Fibroblast of skin of left biceps (primary cell): ENCODE measurements at regions not wholly inside any gene's neighbourhood (a gene's known extent, or its start where the extent isn't known, plus 50 kb on each side); places are given as distances from the start of the nearest gene placed in this dataset.

Experiments used
- DNase-seq, 2 experiments: peaks; one replicate each; pipeline ENCODE4 v3.0.0-alpha.2; 2013; ENCODE audit warnings: low read depth in 2 of 2

DNA sequence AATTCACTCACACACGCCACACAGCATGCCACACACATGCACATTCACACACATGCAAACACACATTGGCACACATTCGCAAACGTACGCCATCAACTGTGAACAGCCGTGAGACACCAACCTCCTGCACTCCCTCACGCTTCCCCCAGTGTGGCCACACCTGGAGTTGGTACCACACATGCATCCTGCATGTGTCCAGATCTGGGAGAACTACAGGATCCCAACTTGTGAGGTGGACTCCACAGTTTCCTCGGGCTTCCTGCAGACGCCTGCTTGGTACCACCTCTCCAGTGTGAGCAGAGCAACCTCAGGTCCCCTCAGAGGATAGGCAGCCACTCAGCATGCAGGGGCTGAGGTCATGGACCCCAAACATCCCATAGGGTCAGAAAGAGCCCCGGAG, 239.0 kb downstream of the EIPR1 start:
- DNase-seq, result no peak

DNA sequence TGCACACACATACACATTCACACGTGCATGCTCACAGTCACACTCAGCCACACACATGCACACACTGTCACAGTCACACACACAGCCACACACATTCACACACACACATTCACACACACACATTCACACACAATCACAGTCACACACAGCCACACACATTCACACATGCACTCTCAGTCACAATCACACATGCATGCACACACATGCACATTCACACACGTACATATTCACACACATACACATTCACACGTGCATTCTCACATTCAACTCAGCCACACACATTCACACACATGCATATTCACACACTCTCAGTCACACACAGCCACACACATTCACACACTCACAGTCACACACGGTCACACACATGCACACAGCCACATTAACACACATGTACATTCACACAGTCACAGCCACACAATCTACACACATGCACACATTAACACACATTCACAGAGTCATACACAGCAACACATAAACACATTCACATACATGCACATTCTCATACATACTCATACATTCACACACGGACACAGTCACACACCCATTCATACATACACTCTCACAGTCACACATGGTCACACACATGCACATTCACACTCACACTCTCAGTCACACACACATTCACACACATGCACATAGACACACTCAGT, 239.8 kb downstream of the EIPR1 start:
- no peak for DNase-seq

DNA sequence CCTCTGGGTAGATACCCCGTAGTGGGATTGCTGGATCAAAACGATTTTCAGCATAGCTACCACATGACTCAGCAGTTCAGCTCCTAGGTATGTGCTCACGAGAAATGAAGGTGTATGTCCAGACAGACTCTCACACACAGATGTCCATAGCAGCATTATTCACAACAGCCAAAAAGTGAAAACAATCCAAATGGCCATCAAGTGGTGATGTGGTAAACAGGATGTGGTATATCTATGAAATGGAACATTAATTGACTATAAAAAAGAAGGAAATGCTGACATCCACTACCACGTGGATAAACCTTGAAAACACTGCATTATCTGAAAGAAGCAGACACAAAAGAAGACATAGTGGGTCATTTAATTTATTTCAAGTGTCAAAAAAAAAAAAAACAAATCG, 241.9 kb downstream of the EIPR1 start:
- DNase-seq, result no peak

DNA sequence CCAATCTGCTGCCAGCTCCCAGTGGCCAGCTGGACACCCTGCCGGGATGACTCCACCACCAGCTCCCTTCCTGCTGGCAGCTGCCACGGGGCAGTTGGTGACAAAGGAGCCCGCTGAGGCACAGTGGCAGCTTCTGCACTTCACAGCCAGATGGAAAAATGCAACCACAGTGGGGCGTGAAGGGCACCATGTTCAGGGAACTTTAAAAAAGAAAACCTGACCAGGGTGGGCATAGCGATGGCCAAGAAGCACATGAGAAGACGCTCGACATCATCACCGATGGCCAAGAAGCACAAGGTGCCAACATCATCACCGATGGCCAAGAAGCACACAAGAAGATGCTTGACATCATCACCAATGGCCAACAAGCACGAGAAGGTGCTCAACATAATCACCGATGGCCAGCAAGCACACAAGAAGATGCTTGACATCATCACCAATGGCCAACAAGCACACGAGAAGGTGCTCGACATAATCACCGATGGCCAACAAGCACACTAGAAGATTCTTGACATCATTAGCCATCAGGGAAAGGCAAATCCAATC, 243.5 kb downstream of the EIPR1 start:
- DNase-seq, result no peak

DNA sequence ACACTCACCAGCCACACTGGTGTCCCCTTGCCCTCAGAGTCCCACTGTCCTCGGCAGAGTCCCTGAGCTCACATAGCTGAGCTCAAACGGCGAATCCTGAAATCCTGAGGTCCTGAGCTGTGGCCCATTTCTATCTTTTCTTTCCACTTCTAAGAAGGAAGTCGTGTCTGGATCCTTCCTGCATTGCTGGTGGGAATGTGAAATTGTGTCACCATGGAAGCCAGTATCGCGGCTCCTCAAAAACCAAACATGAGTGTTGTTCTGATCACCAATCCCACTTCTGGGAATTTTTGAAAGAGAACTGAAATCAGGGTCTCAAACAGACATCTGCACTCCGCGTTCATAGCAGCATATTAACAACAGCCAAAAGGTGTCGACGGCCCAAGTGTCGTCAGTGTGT, 244.7 kb downstream of the EIPR1 start:
- DNase-seq, result no peak

DNA sequence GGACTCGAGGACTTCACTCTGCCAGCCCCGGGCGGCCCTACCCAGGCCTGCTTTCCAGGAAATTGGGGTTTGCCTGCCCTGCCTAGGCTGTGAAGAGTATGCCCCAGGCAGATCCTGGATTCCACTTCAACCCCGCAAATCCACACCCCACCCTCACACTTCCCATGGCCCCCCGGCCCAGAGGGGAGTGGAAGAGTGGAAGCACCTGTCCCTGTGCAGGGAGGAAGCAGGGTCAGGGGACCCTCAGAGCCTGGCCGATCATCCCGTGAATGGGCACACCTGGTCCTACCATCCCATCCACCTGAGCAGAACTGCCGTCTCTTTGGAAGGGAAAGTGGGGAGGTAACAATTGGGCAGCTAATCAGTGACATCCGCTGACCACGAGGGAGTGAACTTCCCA, 245.2 kb downstream of the EIPR1 start:
- DNase-seq, result no peak

DNA sequence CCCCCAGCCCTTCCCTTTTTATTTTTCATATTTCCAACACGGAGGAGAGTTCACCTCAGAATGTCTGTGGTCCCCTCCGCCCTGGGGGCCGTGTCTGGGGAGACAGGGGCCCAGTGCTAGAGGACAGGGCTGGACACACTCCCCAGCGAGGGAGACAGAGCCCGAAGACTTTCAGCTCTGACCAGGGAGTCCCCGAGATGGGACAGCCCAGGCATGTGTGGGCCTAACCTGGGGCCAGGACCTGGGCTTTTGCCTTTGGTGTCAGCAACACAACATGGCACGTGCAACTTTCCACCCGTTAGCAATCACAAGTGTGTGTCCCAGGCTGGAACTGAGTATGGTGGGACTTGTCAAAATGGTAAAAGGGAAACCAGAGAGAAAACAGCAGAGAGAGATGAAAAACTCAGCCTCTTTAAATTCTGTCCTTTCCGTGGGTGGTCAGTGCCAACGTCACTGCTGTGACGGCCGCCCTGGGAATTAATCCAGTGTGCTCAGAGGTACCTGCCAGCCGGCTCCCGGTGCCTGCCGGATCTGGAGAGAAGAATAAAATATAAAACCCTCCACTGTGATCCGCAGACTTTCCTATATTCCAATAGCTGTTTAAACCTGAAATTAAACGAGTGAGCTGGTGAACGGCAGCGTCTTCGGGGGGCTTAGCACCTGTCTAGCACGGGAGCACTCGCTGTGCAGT, 245.8 kb downstream of the EIPR1 start:
- no peak for DNase-seq

DNA sequence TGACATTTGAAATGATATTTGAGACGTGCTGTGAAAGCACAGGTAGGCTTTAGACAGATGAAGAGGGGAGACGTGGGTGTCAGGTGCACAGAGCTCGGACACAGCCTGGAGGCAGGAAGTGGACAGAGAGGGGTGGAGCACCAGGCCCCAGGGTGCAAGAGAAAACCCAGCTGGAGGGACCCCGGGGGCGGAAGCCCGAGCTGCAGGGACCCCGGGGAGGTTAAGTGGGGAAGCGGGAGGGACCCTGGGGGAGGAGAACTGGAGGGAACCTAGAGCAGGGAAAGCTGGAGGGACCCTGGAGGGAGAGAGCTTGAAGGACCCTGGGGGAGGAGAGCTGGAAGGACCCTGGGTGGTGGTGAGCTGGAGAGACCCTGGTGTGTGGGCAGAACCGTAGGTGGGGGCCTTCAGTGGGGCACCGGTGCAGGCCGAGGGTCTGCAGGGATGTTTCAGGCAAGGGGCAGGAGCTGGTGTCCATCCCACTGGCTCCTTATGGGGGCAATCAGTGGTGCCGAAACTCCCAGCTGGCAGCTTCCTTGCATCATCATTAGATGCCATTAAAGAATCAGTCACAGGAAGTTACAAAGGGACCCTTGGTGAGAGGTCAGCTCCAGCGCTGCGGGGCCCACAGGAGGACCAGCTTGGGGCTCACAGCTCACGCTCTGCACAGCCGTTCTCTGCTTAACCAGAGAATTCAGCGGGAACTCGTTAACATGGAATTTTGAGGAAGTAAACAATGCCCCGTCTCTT, 246.6 kb downstream of the EIPR1 start:
- no peak for DNase-seq

DNA sequence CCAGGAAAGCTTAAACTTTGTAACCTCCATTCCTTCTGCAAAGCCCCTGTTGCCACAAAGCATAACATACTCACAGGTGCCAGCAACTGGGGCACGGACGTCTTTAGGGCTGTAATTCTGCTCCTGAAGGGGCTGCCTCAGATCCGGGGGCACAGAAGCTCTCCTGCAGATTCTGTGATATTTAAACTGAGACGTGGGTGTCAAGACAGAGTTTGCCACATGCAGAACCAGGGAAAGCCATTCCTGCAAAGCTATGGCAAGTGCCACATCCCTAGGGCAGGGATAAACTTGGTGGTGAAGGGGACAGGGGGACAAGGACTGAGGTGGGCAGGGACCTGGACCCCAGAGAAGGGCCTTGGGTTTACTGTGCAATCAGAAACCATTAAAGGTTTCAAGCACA, 247.2 kb downstream of the EIPR1 start:
- DNase-seq, result no peak

DNA sequence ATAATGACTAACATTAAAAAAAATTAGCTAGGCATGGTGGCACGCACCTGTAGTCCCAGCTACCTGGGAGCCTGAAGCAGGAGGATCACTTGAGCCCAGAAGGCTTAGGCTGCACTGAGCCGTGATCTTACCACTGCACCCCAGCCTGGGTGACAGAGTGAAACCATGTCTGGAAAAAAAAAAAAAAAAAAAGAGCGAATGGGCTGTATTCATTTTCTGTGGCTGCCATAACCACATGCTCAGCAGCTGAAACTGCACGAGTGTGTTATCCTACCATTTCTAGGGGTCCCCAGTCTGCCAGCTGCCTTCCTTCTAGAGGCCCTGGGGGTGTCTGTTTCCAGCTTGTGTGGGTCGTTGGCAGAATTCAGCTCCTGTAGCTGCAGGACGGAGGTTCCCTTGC, 247.8 kb downstream of the EIPR1 start:
- no peak for DNase-seq

DNA sequence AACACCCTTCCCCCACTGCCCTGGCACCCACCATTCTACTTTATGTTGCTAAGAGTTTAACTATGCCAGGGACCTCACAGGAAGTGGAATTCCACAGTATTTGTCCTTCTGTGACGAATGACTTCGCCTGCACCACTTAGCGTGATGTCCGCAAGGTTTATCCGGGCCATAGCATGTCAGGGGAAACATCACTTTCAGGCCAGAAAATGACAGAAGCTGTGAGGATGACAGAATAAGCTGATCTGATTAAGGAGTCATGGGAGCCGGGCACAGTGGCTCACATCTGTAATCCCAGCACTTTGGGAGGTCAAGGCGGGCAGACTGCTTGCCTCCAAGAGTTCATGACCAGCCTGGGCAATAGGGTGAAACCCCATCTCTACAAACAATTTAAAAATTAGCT, 248.8 kb downstream of the EIPR1 start:
- DNase-seq, result no peak

DNA sequence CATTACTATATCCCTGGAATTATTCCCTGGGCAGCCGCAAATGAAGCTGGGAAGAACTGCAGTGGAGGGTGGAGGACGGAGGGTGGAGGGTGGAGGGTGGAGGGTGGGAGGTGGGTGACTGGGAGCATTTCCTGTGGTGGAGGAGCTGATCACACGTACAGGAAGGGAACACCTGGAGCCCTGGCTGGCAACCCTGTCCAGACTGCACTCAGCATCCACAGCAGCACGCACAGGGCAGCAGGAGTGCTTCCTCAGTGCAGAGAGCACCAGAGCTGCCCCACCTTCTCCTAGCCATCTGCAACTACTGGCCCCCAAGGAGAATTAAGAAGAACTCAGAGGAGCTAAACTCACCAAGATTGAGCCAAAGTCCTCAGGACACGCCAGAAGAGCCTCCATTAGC, 249.9 kb downstream of the EIPR1 start:
- DNase-seq, result no peak

DNA sequence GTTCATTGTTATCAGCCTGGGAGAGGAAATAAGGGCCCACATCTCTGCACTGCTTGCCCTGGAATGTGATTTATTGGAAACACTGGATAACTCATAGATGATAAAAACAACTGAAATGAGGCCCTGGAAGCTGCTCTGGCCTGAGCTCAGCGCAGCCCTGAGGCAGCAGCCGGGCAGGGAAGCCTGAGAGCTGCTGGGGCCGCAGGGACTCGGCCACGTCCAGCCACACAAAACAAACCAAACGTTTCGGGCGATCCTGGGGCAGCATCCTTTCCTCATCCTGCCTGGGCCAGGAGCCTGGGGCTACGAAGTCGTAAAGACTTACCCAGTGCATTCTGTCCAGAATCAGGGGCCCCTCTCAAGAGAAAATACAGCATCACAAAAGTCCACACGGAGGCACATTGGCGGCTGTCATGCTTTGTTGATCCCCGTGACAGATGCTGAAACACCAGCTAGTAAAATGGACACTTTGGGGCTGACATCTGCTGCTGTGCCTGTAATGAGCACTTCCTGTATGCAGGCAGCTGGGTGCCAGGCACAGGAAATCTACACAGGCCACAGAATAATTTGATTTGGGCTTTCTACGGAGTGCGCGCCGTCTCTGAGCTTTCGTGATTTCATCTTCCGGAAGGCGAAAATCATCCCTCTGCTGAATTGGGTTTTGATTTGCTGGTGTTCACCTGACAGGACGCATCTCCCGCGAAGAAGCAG, 250.6 kb downstream of the EIPR1 start:
- DNase-seq, result no peak

DNA sequence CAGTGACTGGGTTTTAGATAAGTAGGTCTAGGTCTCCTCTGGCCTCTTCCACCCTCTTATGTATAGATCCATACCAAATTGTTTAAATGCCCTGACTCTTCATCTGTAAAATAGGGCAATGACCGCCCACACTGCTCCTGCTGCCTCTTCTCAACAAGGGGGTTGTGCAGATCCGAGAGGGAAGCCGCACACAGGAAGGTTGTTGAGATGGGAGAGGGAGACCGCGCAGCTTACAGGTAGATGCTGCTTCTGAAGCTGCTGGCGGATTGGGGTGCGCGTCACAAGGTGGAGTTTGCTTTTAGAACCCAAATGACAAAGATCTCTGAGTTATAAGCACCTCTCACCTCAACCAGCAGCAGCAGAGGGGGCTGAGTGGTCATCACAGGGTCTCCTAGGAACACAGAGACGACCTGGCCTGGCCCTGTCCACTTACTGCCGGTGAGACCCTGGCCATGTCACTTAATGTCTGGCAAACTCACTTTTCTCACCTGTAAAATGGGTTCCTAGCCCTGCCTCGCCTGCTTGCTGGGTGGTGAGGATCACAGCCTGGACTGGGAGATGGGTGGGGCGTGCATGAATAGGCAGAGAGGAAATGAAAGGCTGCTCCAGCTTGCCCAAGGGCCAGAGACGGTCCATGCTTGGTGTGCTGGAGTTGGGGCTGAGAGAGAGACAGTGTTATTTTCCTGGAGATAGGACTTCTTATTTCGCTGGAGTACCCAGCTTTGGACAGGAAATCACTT, 251.3 kb downstream of the EIPR1 start:
- no peak for DNase-seq

DNA sequence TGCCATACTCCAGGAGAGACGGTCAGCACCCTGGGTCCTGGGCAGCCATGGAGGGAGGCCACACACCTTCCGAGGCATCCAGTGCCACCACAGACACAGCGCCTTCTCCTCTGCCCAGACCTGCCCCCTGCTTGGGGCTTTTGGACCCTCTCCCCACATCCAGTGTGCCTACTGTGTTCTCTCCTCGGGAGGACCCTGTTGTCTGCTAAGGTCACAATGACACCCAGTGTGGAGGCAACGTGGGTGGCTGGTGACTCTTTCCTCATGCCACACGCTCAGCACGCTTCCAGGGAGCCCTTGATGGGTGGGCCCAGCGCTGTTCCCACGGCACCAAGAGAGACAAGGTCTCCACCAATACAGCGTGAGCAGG, 251.9 kb downstream of the EIPR1 start:
- no peak for DNase-seq

DNA sequence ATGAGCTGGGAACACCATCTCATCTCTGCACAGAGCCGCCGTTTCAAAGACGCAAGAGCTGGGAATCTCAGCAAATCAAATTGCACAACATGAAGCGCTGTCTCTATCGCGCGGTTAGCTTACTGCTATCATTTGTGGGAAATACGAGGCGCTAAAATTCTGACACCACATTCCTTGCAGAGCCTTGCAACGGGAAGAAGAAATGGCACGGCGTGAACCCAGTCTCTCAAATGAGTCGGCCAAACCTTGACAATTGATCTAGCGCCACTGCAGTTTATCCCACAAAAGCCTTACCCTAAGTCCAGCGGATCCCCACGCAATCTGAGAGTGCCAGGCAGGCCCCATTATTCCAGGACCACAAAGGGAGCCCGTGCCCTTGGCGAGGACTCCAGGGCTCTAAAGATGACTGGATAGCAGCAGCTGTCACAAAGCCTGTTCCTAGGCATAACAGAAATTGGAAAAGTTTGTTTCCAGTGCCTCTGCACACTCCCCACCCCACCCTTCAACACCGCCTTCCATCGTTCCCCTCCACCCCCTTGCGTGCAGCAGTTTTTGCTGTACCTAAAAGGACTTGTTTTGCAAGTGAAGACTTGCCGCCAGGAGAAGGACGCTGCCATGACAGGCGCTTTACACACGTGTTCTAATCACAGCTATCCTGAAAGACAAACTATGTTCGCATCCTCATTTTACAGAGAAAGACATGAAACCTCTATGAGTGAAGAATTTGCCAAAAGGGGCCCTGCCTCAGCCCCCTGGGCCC, 252.4 kb downstream of the EIPR1 start:
- no peak for DNase-seq

DNA sequence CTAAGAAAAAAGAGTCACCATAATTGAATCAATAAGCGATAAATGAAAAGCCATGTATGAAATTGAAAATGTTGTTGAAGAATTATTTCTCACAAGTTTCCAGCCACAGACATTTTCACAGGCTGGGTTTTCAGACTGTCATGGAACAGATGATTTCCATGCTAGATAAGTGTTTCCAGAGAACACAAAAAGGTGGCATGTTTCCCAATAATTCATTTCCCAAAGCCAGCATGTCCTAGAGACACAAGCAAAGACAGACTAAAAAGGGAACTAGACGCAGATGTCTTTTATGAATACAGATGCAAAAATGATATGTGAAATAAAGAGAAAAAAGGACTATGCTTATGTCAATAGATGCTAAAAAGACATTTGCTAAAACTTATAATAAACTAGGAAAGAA, 255.1 kb downstream of the EIPR1 start:
- no peak for DNase-seq

DNA sequence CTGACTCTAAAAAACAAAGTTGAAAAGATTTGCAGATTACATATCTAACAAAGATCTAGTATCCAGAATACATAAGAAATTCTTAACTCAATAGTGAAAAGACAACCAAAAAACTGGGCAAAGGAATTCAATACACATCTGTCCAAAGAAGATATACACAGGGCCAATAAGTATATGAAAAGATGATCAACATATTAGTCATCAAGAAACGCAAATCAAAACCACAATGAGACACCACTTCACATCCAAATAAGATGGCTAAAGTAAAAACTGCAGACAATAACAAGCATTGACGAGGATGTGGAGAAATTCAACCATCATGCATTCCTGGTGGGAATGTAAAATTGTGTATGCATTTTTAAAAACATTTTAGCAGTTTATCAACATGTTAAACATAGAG, 256.0 kb downstream of the EIPR1 start:
- no peak for DNase-seq

DNA sequence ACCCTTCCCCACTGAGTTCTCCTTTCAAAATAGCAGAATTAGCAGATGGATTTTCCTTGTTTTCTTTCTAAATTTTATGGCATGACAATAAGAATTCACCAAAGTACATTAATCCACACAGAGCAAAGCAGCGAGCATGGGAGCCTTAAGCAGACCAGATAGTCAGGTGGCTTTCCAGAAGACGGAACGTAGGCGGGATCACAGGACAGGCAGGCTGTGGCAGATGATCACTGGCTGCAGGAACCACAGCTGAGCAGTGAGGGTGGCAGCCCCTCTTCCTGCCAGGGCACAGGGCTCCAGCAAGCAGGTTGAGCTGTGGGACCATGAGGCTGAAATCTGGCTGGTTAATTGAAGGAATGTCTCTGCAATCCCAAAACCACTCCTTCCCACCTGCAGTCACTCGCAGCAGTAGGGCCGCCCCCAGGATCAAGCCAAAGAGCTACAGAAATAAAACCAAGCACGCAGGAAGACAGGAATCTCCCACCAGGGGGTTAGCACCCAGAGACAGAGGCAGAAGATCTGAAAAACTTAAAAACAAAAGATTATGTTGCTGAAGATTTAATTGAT, 259.9 kb downstream of the EIPR1 start:
- no peak for DNase-seq

DNA sequence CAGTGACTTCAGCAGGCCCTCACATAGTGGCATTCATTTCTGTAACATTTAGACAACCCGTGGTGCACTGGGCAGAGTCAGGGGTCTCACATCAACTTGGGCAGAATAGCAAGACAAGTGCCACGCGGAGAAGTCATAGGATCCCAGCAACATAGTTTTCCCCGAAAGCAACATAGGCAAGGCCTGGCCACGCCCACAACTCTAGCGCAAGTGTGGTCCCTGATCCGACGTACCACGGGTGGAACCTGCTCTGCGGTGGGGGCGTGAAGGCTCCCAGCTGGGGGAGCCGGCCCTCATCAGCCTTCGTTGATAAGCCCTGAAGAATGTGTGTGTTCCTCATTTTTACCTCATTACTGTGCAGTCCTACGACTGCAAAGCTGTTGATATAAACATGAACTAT, 261.2 kb downstream of the EIPR1 start:
- no peak for DNase-seq
